HG03520 (cell line): ENCODE measurements at regions not wholly inside any gene's neighbourhood (a gene's known extent, or its start where the extent isn't known, plus 50 kb on each side); places are given as distances from the start of the nearest gene placed in this dataset.
"Not testable (repeated sequence)": the region's sequence is repeated elsewhere in the genome, so short reads cannot be mapped to it uniquely, and the experiment has no call there.

Experiments used
- ATAC-seq: cut with Tn5 transposase; IDR thresholded peaks from one replicate; pipeline ENCODE4 v1.9.1; 2021; ENCODE audit warnings: mild to moderate bottlenecking, moderate library complexity; ENCODE audit not compliant: unreplicated experiment

- no peak for ATAC-seq
Measured at GRCh38 chr17:33927732-33928133, 327.4 kb upstream of the CCL2 start.

GRCh38 chr17:33929181-33929724 lies 325.8 kb upstream of the CCL2 start:
- ATAC-seq, result no peak

- ATAC-seq, result not testable (repeated sequence)
Measured at GRCh38 chr17:33931148-33931814, 323.8 kb upstream of the CCL2 start.

GRCh38 chr17:33932996-33933395 lies 322.1 kb upstream of the CCL2 start:
- ATAC-seq, result no peak

GRCh38 chr17:33933576-33933975 lies 321.5 kb upstream of the CCL2 start:
- ATAC-seq, result no peak

GRCh38 chr17:33934696-33935095 lies 320.4 kb upstream of the CCL2 start:
- ATAC-seq, result no peak

- no peak for ATAC-seq
Measured at GRCh38 chr17:33935822-33936221, 319.3 kb upstream of the CCL2 start.

- no peak for ATAC-seq
Measured at GRCh38 chr17:33936764-33937163, 318.3 kb upstream of the CCL2 start.

- ATAC-seq, result no peak
Measured at GRCh38 chr17:33939959-33940358, 315.1 kb upstream of the CCL2 start.

- no peak for ATAC-seq
Measured at GRCh38 chr17:33940769-33941370, 314.2 kb upstream of the CCL2 start.

- ATAC-seq, result no peak
Measured at GRCh38 chr17:33941744-33942143, 313.3 kb upstream of the CCL2 start.

GRCh38 chr17:33942414-33942813 lies 312.7 kb upstream of the CCL2 start:
- no peak for ATAC-seq

- no peak for ATAC-seq
Measured at GRCh38 chr17:33944412-33944811, 310.7 kb upstream of the CCL2 start.

GRCh38 chr17:33944826-33945225 lies 310.3 kb upstream of the CCL2 start:
- ATAC-seq, result no peak

GRCh38 chr17:33945646-33946546 lies 309.2 kb upstream of the CCL2 start:
- no peak for ATAC-seq

GRCh38 chr17:33947762-33948161 lies 307.3 kb upstream of the CCL2 start:
- no peak for ATAC-seq

GRCh38 chr17:33948309-33948708 lies 306.8 kb upstream of the CCL2 start:
- ATAC-seq, result no peak

GRCh38 chr17:33949100-33949499 lies 306.0 kb upstream of the CCL2 start:
- ATAC-seq, result no peak

- ATAC-seq, result no peak
Measured at GRCh38 chr17:33950061-33950460, 305.0 kb upstream of the CCL2 start.

GRCh38 chr17:33952425-33952824 lies 302.7 kb upstream of the CCL2 start:
- no peak for ATAC-seq

GRCh38 chr17:33954597-33954996 lies 300.5 kb upstream of the CCL2 start:
- no peak for ATAC-seq

GRCh38 chr17:33955461-33955860 lies 299.6 kb upstream of the CCL2 start:
- ATAC-seq, result no peak
